ENCODE measurements at regions not wholly inside any gene's neighbourhood (a gene's known extent, or its start where the extent isn't known, plus 50 kb on each side); places are given as distances from the start of the nearest gene placed in this dataset.

GRCh38 chr6:169070506-169071176 lies 183.0 kb downstream of the THBS2 start:
- DNase-seq (ENCODE audit: unreplicated experiment): peak; percentile 96
- peaks cover 22% of the 10 kb centered on the region for H3K4me1 Mint-ChIP-seq (ENCODE audit: insufficient read depth, unreplicated experiment)
- H3K4me3 Mint-ChIP-seq (ENCODE audit: unreplicated experiment): peak overlapping the region; percentile 58
- peak overlapping the region; percentile 57 for H3K27ac Mint-ChIP-seq (ENCODE audit: low read depth, unreplicated experiment)
- H3K27me3 Mint-ChIP-seq (ENCODE audit: insufficient read depth, unreplicated experiment): no peaks in the 10 kb centered on the region
- no peak for TF ChIP-seq CTCF (IDR thresholded peaks at IDR 0.05; ENCODE audit: unreplicated experiment)
- no peaks in the 10 kb centered on the region for H3K36me3 Mint-ChIP-seq (ENCODE audit: insufficient read depth, unreplicated experiment)
- CTCF ChIA-PET: interaction anchor here (0.7 kb wide), 1 partner anchor 471 kb away, joined by 4 read pairs; no protein-coding TSS in a partner anchor
- no TSS peak for BruUV-seq (replicated peaks)
- intact Hi-C loops (cut with micrococcal nuclease): loop anchor here (10.0 kb wide), 1 partner anchor 116 kb away; no protein-coding TSS in a partner anchor
- POLR2A ChIA-PET: interaction anchor here (0.5 to 1.8 kb wide), 11 partner anchors 9 to 631 kb away, joined by 3 to 8 read pairs (median 3); partner anchors contain the start of genes C6orf120 and WDR27
- H3K9me3 Mint-ChIP-seq (ENCODE audit: unreplicated experiment): no peaks in the 10 kb centered on the region

GRCh38 chr6:169069356-169069755 lies 184.3 kb downstream of the THBS2 start:
- peaks cover 22% of the 10 kb centered on the region for H3K4me1 Mint-ChIP-seq (ENCODE audit: insufficient read depth, unreplicated experiment)
- no peaks in the 10 kb centered on the region for H3K9me3 Mint-ChIP-seq (ENCODE audit: unreplicated experiment)
- BruUV-seq (replicated peaks): no TSS peak
- TF ChIP-seq CTCF (IDR thresholded peaks at IDR 0.05; ENCODE audit: unreplicated experiment): no peak
- no peak overlapping the region for H3K27ac Mint-ChIP-seq (ENCODE audit: low read depth, unreplicated experiment)
- POLR2A ChIA-PET: interaction anchor here (0.5 to 1.5 kb wide), 3 partner anchors 70 to 632 kb away, joined by 3 to 4 read pairs (median 4); partner anchors contain the start of genes C6orf120 and WDR27
- H3K4me3 Mint-ChIP-seq (ENCODE audit: unreplicated experiment): no peak overlapping the region
- no peaks in the 10 kb centered on the region for H3K36me3 Mint-ChIP-seq (ENCODE audit: insufficient read depth, unreplicated experiment)
- H3K27me3 Mint-ChIP-seq (ENCODE audit: insufficient read depth, unreplicated experiment): no peaks in the 10 kb centered on the region
- CTCF ChIA-PET: interaction anchor here (0.6 to 1.1 kb wide), 5 partner anchors 92 to 695 kb away, joined by 3 to 6 read pairs (median 3); no protein-coding TSS in a partner anchor
- no peak for DNase-seq (ENCODE audit: unreplicated experiment)
- intact Hi-C loops (cut with micrococcal nuclease): no loop called here

GRCh38 chr6:169064194-169064593 lies 189.5 kb downstream of the THBS2 start:
- intact Hi-C loops (cut with micrococcal nuclease): no loop called here
- TF ChIP-seq CTCF (IDR thresholded peaks at IDR 0.05; ENCODE audit: unreplicated experiment): no peak
- ChIA-PET POLR2A (interaction anchor here (0.6 to 0.7 kb wide), 3 partner anchors 28 to 52 kb away, joined by 3 to 5 read pairs (median 3); no protein-coding TSS in a partner anchor), CTCF (no interaction called here)
- H3K27me3 Mint-ChIP-seq (ENCODE audit: insufficient read depth, unreplicated experiment): no peaks in the 10 kb centered on the region
- DNase-seq (ENCODE audit: unreplicated experiment): no peak
- BruUV-seq (replicated peaks): no TSS peak
- no peak overlapping the region for H3K4me3 Mint-ChIP-seq (ENCODE audit: unreplicated experiment)
- no peak overlapping the region for H3K27ac Mint-ChIP-seq (ENCODE audit: low read depth, unreplicated experiment)
- no peaks in the 10 kb centered on the region for H3K36me3 Mint-ChIP-seq (ENCODE audit: insufficient read depth, unreplicated experiment)
- no peaks in the 10 kb centered on the region for H3K4me1 Mint-ChIP-seq (ENCODE audit: insufficient read depth, unreplicated experiment)
- peaks cover 13% of the 10 kb centered on the region for H3K9me3 Mint-ChIP-seq (ENCODE audit: unreplicated experiment)

- Mint-ChIP-seq H3K36me3 (ENCODE audit: insufficient read depth, unreplicated experiment) (no peaks in the 10 kb centered on the region), H3K4me1 (ENCODE audit: insufficient read depth, unreplicated experiment) (no peaks in the 10 kb centered on the region), H3K4me3 (ENCODE audit: unreplicated experiment) (no peak overlapping the region), H3K27ac (ENCODE audit: low read depth, unreplicated experiment) (no peak overlapping the region), H3K27me3 (ENCODE audit: insufficient read depth, unreplicated experiment) (no peaks in the 10 kb centered on the region), H3K9me3 (ENCODE audit: unreplicated experiment) (peaks cover 13% of the 10 kb centered on the region)
- no TSS peak for BruUV-seq (replicated peaks)
- TF ChIP-seq CTCF (IDR thresholded peaks at IDR 0.05; ENCODE audit: unreplicated experiment): no peak
- ChIA-PET CTCF (interaction anchor here (0.6 kb wide), 1 partner anchor 104 kb away, joined by 3 read pairs; no protein-coding TSS in a partner anchor), POLR2A (interaction anchor here (2.0 kb wide), 1 partner anchor 9 kb away, joined by 5 read pairs; no protein-coding TSS in a partner anchor)
- intact Hi-C loops (cut with micrococcal nuclease): no loop called here
- DNase-seq (ENCODE audit: unreplicated experiment): no peak
These were observed 191.4 kb downstream of the THBS2 start for GRCh38 chr6:169062272-169062671.

Measured in MCF 10A (cell line).